ENCODE measurements at regions not wholly inside any gene's neighbourhood (a gene's known extent, or its start where the extent isn't known, plus 50 kb on each side); places are given as distances from the start of the nearest gene placed in this dataset.

- TF ChIP-seq REST (IDR thresholded peaks at IDR 0.05; ENCODE audit: unreplicated experiment) (no peak), CREB1 (CRISPR knock-in tag; IDR thresholded peaks at IDR 0.05; ENCODE audit: low read depth) (no peak), ETS1 (IDR thresholded peaks at IDR 0.05) (no peak), STAT1 (IDR thresholded peaks at IDR 0.05; ENCODE audit: unreplicated experiment) (no peak), ZNF331 (CRISPR knock-in tag; IDR thresholded peaks at IDR 0.05; ENCODE audit: low read depth) (no peak), ZNF114 (CRISPR knock-in tag; IDR thresholded peaks at IDR 0.05) (no peak)
These were observed 249.8 kb upstream of the ARRDC3 start (continued) for GRCh38 chr5:91632871-91633270.

DNA sequence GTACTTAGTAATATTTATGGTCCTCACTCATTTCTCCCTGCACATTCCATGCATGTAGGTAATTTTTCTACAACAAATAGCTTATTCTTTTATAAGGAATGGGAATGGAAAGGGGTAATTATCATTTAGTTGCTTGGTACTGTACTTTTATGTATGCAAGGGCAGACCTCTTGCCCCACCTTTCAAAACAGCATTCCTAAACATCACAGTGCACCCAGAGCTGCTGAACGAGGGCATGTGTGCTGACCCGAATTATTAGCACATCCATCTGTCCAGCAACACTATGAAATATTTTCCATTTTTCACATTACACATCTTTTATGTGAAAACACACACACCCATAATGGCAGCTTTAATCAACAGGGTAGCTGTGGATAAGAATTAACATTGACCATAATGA, 228.6 kb upstream of the ARRDC3 start:
- Histone ChIP-seq H3F3A (replicated peaks; ENCODE audit: low read depth) (no peaks in the 10 kb centered on the region), H3K4me1 (ENCODE audit: insufficient read depth) (no peaks in the 10 kb centered on the region), H3K4me2 (no peak overlapping the region), H3K9me2 (ENCODE audit: insufficient read depth) (no peaks in the 10 kb centered on the region), H3K79me2 (replicated peaks; ENCODE audit: insufficient read depth) (no peaks in the 10 kb centered on the region), H2AFZ (no peak overlapping the region), H3K27ac (ENCODE audit: low read depth) (no peak overlapping the region), H3K27me3 (ENCODE audit: insufficient read depth) (no peaks in the 10 kb centered on the region), H4K20me1 (replicated peaks; ENCODE audit: insufficient read depth) (no peaks in the 10 kb centered on the region), H3K4me3 (no peak overlapping the region), H3K36me3 (ENCODE audit: insufficient read depth) (no peaks in the 10 kb centered on the region)
- Mint-ChIP-seq H3K36me3 (ENCODE audit: low read depth) (no peaks in the 10 kb centered on the region), H3K27me3 (ENCODE audit: insufficient read depth, low read depth, poor library complexity) (peaks cover 3% of the 10 kb centered on the region), H3K9me3 (no peaks in the 10 kb centered on the region), H3K4me3 (no peak overlapping the region), H3K4me1 (no peaks in the 10 kb centered on the region), H3K27ac (no peak overlapping the region)
- ATAC-seq (no peak), DNase-seq (ENCODE audit: low spot score) (no peak)
- TF ChIP-seq POLR2AphosphoS5 (IDR thresholded peaks at IDR 0.05; ENCODE audit: low read depth) (no peak), JUNB (IDR thresholded peaks at IDR 0.05; ENCODE audit: unreplicated experiment) (no peak), ETS1 (IDR thresholded peaks at IDR 0.05) (no peak), ZNF331 (CRISPR knock-in tag; IDR thresholded peaks at IDR 0.05; ENCODE audit: low read depth) (no peak), CREB1 (CRISPR knock-in tag; IDR thresholded peaks at IDR 0.05; ENCODE audit: low read depth) (no peak), NANOG (IDR thresholded peaks at IDR 0.05; ENCODE audit: borderline replicate concordance) (no peak), REST (IDR thresholded peaks at IDR 0.05; ENCODE audit: unreplicated experiment) (no peak), ZNF114 (CRISPR knock-in tag; IDR thresholded peaks at IDR 0.05) (no peak), EZH2phosphoT487 (IDR thresholded peaks at IDR 0.05; ENCODE audit: unreplicated experiment) (no peak), STAT1 (IDR thresholded peaks at IDR 0.05; ENCODE audit: unreplicated experiment) (no peak)
- TF ChIP-seq, protein P1, sequence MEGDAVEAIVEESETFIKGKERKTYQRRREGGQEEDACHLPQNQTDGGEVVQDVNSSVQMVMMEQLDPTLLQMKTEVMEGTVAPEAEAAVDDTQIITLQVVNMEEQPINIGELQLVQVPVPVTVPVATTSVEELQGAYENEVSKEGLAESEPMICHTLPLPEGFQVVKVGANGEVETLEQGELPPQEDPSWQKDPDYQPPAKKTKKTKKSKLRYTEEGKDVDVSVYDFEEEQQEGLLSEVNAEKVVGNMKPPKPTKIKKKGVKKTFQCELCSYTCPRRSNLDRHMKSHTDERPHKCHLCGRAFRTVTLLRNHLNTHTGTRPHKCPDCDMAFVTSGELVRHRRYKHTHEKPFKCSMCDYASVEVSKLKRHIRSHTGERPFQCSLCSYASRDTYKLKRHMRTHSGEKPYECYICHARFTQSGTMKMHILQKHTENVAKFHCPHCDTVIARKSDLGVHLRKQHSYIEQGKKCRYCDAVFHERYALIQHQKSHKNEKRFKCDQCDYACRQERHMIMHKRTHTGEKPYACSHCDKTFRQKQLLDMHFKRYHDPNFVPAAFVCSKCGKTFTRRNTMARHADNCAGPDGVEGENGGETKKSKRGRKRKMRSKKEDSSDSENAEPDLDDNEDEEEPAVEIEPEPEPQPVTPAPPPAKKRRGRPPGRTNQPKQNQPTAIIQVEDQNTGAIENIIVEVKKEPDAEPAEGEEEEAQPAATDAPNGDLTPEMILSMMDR (conservative IDR thresholded peaks at IDR 0.05; ENCODE audit: low read depth in 2 of 2), result no peak

Measured in GM23338 (cell line).